ENCODE measurements at regions not wholly inside any gene's neighbourhood (a gene's known extent, or its start where the extent isn't known, plus 50 kb on each side); places are given as distances from the start of the nearest gene placed in this dataset.
A peak's percentile ranks its signal among the peaks of the same experiment; 100 is the strongest.

DNA sequence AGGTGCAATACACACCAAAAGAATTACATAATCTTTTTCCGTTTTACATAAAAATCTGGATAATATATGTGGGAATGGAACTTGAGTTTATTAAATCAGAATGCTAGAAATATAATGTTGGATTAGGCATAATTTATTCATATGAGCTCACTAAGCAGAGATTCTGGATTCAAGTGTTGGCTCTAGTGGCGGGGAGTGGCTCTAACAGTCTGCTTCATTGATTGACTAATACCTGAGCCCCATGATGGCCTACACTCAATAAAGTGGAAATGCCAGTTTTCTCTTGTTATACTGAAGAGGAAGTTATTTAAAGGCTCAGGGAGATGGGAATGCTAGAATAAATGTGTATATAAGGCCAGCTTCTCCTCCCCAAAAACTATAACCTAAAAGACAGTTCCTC lies 285.5 kb upstream of the MOCS1 start:
- DNase-seq = no peak
- intact Hi-C loops (cut with DNase I) = no loop called here

DNA sequence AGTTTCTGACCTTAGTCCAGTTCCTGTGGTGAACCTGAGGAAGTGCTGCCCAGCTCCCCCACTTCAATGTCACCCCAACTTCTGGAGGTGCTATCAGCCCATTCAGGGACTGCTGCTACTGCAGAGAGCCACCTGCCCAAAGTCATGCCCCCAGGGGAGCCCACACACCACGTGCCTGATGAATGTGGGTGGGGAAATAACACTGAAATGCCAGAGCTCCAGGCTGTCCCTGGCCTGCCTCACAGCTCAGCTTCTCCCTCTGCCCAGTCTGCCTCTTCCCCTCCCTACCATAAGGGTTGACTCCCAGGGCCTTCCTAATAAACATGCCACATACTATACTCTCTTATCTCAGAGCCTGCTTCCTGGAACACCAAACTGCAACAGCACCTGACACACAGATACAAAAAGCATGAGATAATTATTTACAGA lies 276.4 kb upstream of the MOCS1 start:
- DNase-seq = no peak
- intact Hi-C loops (cut with DNase I) = no loop called here

DNA sequence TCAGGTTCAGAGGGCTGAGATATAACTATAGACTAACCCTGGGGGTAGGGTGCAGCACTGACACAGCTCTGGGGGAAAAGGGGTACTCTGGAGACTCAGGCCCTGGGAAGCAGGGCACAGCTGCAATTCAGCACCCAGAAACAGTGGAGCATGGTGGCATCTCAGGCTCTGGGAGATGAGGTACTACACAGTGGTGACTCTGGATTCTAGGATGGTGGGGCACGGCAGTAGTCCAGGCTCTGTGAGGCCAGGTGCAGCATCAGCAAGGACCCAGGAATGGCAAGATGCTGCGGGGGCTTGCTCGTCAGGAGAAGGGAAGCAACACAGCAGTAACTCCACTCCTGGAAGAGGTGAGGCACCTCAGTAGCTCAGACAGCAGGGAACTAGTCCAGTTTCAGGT lies 271.5 kb upstream of the MOCS1 start:
- intact Hi-C loops (cut with DNase I) = no loop called here
- DNase-seq = no peak

DNA sequence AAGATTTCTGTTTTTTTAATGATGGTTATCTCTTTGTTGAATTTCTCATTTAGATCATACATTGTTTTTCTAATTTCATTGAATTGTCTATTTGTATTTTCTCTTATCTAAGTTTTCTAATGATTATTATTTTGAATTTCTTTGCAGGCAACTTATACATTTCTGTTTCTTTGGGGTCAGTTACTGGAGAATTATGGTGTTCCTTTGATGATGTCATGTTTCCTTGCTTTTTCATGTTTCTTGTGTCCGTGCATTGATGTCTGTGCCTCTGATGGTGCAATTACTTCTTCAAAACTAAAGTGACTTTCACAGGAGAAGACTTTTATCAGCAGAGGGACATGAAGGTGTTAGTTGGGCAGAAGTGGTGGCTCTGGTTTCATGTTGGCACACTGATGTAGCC lies 270.7 kb upstream of the MOCS1 start:
- intact Hi-C loops (cut with DNase I) = no loop called here
- DNase-seq = no peak

DNA sequence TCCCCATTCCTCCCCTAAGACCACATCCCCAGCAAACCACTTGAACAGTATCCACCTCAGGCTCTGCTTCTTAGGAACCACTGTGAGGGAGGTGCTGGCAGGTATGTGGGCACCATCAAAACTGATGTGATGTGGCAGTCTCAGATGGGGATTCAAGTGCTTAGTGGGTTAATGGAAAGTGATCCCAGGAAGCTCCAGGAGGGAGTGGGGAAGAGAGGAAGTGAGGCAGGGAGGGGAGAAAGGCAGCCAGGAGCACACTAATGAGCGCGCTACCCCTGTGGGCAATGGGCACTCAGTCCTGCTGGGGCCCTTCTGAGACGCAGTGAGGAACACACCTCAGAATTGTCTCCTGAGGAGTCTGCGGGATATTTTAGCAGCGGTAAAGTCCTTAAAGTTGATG lies 263.1 kb upstream of the MOCS1 start:
- DNase-seq = no peak
- intact Hi-C loops (cut with DNase I) = no loop called here

DNA sequence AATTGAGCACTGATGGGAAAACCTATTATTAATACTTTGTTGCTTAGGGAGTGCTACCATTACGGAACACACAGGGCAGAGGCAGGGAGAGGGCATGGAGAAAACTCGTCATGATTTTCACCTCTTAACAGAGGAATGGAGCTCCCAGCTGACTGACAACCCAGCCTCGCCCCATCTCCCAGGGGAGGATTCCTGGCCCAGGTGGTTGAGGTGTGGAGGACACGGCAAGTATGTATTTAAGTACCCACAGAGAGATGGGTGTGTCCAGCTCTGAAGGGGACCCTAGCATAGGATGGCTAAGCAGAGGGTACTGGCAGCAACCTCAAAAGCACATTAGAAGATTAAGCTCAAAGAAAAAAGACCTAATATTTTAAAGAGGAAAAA lies 261.9 kb upstream of the MOCS1 start:
- intact Hi-C loops (cut with DNase I) = no loop called here
- DNase-seq = no peak

DNA sequence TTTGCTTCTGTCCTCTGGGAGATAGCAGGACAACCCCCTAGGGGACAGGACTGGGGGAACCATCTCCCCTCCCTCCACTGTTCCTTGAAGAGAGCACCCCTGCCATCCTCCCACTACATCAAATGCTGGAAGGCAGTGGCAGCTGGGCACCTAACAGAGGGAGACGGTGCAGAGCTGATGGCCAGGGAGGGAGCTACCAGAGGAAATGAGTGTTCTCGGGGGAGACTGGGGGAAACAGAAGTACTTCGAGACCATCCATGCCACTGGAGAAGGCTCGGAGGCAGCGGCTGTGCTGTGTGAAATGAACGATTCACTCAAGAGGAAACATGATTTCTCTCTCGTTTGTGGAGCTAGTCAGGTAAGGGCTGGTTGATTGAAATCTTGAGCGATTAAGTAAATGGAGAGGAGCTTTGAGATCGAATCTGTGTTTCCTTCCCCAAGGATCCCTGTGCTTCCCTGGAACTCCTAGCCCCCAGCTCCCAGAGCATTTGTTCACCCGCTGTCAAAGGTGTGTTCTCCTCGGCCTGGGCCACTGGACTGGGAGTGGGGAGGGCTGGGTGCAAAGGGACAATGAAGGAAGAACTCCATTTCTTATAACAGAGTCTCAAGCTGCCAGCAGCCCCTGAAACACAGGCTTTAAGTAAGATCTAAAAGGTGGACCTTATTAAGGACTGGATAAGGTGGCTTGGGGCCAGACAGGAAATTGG lies 261.3 kb upstream of the MOCS1 start:
- no peak for DNase-seq
- intact Hi-C loops (cut with DNase I) = no loop called here

DNA sequence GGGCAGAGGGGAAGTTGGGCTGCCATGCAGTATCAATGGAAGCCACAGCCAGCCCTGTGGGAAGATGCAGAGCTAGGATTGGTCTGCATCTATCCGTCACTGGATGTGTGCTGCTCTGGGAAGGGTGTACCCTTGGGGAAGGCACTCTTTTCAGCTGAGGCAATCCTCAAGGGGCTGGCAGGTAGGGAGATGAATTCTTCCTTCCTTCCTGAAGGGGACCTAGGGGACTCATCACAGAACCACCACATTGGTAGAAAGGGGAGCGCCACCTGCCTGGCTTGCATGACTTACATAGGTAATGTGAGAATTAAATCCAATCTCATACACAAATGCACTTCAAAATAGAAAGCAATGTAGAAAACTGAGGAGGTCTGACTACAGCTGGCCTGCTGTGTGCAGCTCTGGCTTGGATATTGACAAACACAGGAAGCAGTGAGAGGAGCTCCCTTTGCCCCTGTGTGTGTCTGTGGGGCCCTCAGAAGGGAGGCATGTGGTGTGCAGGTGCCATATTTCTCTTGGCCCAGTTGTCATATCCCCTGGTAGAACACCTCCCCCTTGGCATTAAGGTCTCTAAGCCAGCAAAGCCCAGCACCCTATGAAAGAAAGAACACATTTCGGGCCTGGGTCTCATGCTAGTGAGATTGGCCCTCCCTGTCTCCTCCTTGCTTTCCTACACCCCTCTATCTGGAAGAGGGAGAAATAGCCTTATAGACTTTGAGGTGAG lies 260.3 kb upstream of the MOCS1 start:
- intact Hi-C loops (cut with DNase I) = no loop called here
- no peak for DNase-seq

DNA sequence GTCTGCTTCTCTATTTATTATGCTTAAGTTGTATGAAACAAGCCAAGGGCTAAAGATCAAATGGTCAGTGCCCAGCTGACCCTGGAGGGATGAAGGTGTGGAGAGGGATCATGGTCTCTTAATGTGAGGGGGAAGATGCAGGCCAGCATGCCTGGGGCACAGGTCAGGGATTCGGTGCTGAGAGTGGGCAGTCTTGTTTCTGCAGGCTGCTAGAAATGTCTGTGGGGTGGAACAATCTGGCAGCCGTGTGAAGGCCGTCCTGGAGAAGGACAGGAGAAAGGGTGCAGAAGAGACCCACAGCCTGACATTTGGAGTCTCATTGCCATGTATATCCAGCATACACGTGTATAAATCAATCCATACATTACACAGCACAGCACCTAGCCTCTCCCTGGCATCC lies 258.3 kb upstream of the MOCS1 start:
- intact Hi-C loops (cut with DNase I) = no loop called here
- no peak for DNase-seq

DNA sequence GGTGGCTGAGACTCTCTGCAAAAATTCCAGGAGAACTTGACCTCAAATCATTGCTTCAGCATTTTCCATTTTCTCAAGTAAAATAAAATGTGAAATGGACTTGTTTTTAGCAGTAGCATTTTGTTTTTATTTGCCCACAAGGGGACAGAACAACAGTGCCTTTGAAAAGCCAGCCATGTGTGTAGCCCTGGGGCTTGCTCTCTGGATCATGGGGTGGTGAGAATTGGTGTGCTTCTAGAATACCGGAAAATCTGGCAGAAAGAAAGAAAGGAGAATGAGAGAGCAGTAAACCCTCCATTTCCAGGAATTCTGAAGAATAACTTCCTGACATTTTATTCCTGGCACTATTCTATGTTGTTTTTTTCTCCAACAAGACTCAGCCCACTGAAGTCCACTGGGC lies 254.7 kb upstream of the MOCS1 start:
- intact Hi-C loops (cut with DNase I) = no loop called here
- peak in 1 of 42 donors; percentile 5 for DNase-seq

DNA sequence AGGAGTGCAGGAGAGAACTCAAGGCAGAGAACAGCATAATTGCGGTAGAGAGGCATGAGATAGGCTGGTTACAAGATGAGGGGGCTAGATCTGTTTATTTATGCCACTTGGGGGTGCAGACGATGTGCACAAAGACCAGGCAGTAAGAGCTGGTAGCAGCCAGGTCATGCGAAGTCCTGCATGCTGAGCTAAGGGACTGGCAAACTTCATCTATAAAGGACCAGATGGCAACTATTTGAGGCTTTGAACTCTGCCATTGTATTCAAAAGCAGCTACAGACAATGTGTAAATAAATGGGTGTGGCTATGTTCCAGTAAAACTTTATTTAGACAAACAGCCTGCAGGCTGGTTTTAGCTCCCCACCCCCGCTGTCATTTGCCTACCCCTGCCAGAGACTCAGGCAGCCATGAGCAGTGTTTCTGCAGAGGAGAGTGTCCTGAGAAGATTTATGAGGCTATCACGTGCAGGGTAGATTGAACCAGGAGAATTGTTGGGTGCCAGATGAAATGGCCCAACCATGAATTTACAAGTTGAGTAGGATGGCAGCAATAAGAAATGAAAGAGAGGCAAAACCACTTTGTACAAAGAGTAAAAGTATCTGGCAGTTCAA lies 253.4 kb upstream of the MOCS1 start:
- no peak for DNase-seq
- intact Hi-C loops (cut with DNase I) = no loop called here

DNA sequence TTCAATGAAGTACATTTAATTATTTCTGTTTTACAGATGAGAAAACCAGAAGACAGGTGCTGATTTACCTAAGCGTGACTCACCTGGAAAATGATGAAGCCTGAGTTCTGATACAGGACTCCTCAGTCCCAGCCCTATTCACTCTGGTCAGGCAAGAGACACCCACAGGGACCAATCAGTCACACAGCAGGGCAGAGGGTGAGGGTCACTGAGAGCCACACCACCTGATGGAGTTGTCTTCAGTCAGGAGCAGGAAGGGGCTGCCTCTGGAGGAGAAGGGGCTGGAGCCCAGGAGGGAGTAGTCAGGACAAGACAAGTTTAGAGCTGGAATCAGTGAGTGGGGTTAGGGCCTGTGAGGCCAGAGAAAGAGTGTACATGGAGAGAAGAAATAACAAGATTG lies 251.2 kb upstream of the MOCS1 start:
- intact Hi-C loops (cut with DNase I) = no loop called here
- no peak for DNase-seq

DNA sequence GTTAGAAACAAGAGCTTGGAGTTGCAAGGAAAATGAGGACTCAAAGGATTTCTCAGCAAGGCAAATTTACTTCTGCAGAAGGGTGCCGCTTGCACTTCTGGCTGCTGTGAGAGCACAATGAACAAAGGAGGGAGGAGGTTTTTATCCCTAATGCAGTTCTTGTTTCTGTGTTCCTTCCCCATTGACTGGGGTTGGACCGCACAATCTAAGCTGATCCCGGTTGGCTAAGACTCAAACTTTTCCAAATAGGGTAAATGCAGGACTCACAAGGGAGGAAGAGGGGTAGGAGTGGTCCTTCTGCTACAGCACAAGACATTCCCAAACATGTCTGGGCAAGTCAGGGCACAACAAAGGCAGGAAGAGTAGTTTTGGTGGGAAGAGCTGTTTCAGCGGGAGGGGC lies 249.6 kb upstream of the MOCS1 start:
- no peak for DNase-seq
- intact Hi-C loops (cut with DNase I) = no loop called here

DNA sequence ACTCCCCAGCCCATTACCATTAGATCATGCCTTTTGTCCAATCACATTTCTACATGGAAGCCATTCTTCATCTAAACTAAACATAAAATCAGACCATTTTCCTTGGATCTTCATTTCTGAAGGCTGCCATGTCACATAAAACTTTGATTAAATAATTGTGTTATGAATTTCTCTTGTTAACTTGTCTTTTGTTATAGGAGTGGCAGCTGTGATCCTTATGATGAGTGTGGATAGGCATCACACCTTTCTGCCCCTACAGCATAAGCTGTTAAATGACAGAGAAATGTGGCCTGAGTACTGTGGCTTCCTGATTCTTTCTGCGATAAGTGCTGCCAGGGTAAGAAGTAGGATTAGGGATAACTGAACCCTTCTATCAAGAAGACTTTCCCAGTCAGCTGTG lies 247.1 kb upstream of the MOCS1 start:
- DNase-seq = no peak
- intact Hi-C loops (cut with DNase I) = no loop called here

DNA sequence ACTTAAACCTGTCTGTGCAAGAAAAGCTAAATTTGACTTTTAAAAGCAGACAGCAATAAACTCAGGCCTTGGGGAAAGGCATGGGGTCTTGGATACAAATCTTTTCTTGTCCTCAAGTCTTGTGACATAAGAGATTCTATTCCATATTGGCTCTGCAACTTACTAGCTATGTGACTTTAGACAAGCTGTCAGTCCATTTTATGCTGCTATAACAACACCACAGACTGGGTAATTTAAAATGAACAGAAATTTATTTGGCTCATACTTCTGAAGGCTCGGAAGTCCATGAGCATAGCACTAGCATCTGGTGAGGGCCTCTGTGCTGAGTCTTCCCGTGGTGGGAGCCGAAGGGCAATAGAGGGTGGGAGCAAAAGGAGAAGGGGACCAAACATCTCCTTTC lies 246.0 kb upstream of the MOCS1 start:
- no peak for DNase-seq
- intact Hi-C loops (cut with DNase I) = no loop called here

DNA sequence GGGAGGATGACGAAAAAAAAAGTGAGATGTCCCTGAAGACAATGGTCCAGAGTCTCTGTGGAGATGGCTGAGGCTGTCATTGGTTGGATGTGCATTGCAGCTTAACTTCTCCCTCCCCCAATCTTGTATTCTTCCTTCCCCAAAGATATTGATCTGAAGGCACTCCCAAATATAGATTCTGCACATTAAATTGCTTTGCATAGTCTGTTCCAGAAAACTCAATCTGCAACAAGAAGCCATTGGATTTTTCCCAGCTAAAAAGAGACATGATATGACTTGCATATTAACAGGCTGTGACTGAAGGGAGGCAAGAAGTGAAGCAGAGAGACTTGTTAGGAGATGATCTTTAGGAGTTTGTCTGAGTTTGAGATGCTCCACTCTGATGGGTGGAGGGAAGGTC lies 245.2 kb upstream of the MOCS1 start:
- intact Hi-C loops (cut with DNase I) = loop anchor here (1.0 kb wide), 1 partner anchor 12 kb away; no protein-coding TSS in a partner anchor
- DNase-seq = no peak

DNA sequence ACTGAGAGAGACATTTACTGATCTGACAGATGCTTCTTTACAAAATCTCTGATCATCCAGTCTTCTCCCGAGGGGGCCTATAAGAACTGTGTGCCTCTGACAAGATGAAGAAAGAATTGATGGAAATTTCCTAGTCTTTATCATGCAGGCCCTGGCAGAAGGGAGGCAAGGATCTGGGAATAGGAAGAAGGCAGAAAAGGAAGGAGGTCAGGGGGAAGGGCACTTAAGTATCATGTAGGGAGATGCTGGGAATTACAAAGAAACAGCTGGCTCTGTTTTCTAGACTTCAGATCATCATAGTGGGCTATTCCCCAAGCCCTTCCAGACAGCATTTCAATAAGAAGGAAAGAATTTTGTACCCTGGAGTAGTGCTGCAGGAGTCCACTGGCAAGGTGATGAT lies 243.3 kb upstream of the MOCS1 start:
- intact Hi-C loops (cut with DNase I) = no loop called here
- no peak for DNase-seq

DNA sequence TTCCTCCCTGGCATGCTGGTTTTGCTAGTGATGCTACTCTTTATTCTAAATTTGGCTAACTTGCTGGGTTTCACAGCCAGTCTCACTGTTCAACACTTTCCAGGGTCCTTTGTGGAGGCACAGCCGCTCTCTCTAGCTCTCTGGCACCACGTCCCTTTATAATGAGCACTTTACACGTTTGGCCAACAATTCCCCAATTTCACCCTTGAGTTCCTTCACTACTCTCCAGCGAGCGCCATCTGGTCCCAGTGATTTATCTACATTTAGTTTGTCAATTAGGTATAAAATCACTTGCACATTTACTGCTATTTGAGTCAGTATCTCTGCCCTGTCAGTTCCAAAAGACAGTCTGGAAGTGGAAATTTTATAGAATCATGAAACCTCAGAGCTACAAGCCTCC lies 241.9 kb upstream of the MOCS1 start:
- intact Hi-C loops (cut with DNase I) = no loop called here
- DNase-seq = peak in 1 of 42 donors; percentile 2

DNA sequence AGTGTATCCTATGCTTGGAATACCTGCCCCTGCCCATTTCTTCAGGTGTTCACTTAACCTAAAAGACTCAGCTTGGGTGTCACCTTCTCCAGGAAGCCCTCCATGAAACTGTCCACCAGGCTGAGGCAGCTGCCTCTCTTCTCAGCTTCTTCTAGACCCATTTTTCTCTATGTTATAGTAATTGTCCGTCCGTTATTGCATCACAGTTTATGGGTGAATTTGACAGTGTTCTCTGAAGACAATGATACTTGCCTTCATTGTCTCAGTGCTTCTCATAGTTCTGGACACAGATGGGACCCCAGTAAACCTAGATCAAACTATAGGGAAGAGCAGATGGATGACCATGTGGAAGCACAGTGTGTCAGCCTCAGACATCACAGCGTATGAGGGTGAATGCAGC lies 238.0 kb upstream of the MOCS1 start:
- intact Hi-C loops (cut with DNase I) = no loop called here

DNA sequence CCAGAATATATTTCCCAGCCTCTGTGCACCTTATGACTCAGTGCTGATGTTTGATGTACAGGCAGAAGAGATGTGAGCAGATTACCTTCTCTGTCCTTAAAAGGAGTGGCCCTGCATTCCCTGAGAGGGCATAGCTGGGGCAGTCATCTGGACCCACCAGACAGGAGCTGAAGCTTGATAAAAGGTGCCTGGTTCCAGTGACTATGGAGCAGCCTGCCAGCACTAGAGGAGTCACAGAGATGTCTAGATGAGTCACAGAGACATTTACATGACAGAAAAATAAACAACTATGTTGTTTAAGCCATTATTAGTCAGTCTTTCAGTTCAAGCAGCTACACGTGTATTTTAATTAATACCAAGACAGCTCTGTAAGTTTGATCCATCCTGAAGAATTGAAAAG lies 237.1 kb upstream of the MOCS1 start:
- DNase-seq = no peak
- intact Hi-C loops (cut with DNase I) = no loop called here

More for the DNA sequence above, 238.0 kb upstream of the MOCS1 start:
- no peak for DNase-seq

DNA sequence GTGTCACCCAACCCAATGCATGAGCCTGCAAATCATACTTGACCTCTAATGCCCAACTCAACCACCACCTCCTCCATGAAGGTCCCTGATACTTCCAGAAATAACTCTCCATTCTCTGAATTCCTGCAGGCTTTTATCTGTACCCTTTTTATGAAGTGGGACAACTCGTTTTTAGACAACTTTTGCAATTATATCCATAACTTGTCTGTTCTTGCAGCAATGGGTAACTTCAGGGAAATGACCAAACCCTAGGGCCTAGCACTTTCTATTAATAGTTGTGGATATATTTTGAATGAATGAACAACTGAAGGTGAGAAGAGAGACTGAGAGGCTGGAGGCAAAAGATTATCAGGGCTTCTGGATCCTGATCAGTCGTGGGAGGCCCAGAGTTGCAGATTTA lies 236.6 kb upstream of the MOCS1 start:
- DNase-seq = no peak
- intact Hi-C loops (cut with DNase I) = no loop called here
